GM18870 (cell line): ENCODE measurements at regions not wholly inside any gene's neighbourhood (a gene's known extent, or its start where the extent isn't known, plus 50 kb on each side); places are given as distances from the start of the nearest gene placed in this dataset.

Experiments
- ATAC-seq: cut with Tn5 transposase; IDR thresholded peaks from one replicate; pipeline ENCODE4 v1.9.1; 2021; ENCODE audit warnings: moderate library complexity; ENCODE audit not compliant: unreplicated experiment

DNA sequence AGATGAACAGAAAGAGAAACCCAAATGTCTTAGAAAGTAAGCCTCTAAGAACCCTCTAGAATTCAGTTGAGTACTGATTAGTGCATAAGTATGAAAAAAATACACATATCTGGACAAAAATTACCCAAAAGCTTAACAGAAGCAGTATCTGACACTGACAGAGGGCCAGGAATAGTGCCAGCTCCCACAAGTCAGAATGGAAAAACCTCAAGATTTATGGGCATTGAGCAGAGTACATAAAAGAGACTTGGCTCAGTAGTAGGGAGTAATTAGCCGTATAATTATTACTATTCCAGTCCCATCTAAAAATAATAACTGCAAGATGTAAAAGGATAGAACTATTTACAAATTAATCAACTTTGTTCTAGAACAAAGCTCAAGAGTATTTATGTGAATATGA is 834.5 kb downstream of the FAM181B start:
- no peak for ATAC-seq

GRCh38 chr11:81897639-81898038 is 836.0 kb downstream of the FAM181B start:
- no peak for ATAC-seq

GRCh38 chr11:81895258-81895657 is 838.4 kb downstream of the FAM181B start:
- ATAC-seq: peak; percentile 45

- no peak for ATAC-seq
These were observed 840.7 kb downstream of the FAM181B start for GRCh38 chr11:81892770-81893635.

DNA sequence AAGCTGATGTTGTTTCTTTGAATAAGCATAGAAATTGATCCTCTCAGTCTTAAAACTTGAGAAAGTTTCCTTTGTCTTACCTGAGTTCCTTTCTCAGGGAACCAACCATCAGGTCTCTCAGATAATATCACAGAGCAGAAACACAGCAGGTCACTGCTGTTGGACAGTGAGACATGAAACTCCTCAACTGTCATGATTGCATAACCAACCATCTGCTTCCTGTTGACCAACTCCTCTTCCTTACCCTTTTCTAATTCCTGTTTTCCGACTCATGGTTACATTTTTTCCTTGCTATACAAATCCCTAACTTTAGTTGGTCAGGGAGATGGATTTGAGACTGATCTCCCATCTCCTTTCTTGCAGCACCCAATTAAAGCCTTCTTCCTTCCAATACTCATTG is 845.3 kb downstream of the FAM181B start:
- ATAC-seq: no peak

GRCh38 chr11:81887671-81888070 is 846.0 kb downstream of the FAM181B start:
- no peak for ATAC-seq

- no peak for ATAC-seq
These were observed 847.1 kb downstream of the FAM181B start for GRCh38 chr11:81886406-81887075.

DNA sequence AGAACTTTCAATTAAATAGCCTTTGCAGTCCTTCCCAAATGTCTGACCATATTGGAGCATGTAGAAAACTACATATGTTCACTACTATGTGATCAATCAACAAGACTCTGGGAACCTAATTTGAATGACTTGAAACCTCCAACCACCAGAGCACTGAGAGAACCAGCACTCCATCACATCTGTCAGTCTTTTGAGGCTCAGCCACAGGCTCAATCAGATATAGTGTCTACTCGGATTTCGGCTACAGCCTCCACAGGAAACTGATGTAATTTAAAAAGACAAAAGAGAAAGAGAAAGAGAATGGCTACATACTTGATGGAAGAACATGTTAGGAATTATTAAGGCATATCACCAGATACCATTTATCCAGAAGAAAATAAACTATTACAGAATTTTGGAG is 859.0 kb downstream of the FAM181B start:
- ATAC-seq: peak; percentile 55

DNA sequence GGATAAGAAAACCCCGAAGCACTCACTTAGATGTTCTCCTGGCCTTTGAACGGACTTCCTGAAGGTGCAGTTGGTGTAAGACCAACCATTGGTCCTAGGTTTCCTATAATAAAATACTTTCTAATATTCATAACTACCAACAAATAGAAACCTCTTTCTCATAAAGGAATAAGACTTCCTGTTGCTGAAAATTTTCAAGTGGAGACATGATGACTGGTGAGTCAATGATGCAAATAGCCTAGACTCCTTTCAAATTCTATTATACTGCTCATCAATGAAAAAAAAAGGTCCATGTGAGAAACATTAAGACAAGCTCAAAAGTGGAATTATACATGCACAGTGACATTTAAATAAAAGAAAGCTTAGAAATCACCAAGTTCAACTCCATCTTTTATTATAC is 862.8 kb downstream of the FAM181B start:
- no peak for ATAC-seq

DNA sequence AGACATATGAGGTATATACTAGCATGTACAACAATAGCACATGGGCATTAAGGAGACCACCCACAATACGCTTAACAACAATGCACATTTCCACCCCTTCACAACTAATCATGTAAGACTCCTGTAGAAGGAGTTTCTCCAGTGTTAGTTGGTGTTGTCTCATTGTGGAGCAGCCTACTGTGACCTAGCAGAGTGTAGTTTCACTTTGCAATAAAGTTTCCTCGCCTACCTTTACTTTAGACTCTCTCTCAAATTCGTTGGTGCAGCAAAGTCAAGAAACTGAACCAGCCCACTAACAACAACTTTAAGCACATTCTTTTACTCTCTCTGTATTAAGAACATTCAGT is 863.6 kb downstream of the FAM181B start:
- ATAC-seq: peak; percentile 43

GRCh38 chr11:81869351-81870065 is 864.2 kb downstream of the FAM181B start:
- peak; percentile 96 for ATAC-seq

DNA sequence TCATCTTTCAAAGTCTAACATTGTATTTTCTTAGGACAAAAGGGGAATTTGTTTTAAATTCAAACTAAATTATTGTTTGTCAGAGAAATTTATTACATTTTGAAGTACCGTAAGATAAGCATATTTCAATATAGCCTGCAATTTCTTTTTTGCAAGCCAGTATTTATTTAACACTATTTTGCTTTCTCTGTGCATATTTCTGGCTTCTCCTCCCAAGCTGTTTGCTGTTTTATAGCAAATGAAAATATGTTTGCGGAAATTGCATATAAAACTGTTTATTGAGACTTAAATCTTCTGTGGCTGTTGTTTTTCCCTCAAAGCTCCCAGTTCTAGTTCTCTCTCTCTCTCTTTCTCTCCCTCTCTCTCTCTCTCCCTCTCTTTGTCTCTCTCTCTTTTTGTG is 866.8 kb downstream of the FAM181B start:
- no peak for ATAC-seq

GRCh38 chr11:81857386-81857785 is 876.3 kb downstream of the FAM181B start:
- ATAC-seq: no peak

DNA sequence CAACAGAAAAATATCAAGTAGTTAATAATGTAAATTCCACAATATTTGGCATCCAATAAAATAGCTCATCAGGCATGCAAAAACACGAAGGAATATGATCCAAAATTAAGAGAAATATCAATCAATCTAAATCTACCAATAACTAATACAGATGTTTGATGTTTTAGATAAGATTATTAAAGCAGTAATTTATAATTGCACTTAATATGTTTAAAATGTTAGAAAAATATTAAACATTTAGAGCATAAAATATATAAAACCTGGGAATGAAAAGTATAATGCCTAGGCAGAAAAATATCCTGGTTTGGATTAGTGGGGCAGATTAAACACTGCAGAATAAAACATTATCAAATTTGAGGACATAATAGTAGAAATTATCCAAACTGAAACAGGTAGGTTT is 879.9 kb downstream of the FAM181B start:
- no peak for ATAC-seq

- ATAC-seq: no peak
These were observed 880.8 kb downstream of the FAM181B start for GRCh38 chr11:81852896-81853295.

DNA sequence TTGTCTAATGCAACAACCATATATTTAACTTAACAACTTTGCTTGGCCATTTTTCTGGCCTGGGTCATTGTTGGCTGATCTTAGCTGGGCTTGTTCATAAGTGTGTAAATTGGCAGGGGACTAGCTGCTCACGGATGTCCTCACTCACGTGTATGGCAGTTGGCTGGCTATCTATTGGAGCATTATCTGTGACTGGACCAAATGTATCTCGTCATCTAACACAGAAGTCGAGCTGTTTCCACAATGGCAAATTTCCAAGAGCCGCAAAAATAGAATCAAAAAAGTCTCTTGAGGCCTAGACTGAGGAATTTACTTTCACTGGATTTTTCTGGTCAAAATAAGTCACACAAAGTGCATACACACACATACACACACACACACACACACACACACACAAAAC is 893.3 kb downstream of the FAM181B start:
- ATAC-seq: no peak

GRCh38 chr11:81839976-81840375 is 893.7 kb downstream of the FAM181B start:
- ATAC-seq: no peak

- ATAC-seq: no peak
These were observed 894.6 kb downstream of the FAM181B start for GRCh38 chr11:81839016-81839415.

- no peak for ATAC-seq
These were observed 903.7 kb downstream of the FAM181B start for GRCh38 chr11:81829976-81830375.

- ATAC-seq: no peak
These were observed 908.3 kb downstream of the FAM181B start for GRCh38 chr11:81825346-81825745.

- ATAC-seq: no peak
These were observed 914.2 kb downstream of the FAM181B start for GRCh38 chr11:81819462-81819861.

DNA sequence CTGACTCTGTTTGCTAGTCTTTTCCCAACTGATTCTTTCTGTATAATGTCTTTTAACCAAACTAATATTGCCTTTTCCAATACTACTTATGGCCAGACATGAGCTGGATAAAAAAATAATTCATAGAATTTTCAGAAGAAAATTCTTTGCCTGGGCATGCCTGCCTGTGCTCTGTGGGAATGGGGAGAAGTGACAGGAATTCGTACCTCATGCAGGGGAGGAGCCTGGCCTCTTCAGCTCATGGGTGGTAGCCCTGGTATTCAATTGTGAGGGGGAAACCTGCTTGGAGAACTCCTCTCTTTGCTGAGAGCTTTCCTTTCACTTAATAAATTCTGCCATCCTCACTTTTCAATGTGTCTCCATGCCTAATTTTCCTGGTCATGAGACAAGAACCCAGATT is 928.8 kb downstream of the FAM181B start:
- no peak for ATAC-seq
